GM18505 (cell line): ENCODE measurements at regions not wholly inside any gene's neighbourhood (a gene's known extent, or its start where the extent isn't known, plus 50 kb on each side); places are given as distances from the start of the nearest gene placed in this dataset.

ENCODE experiments used
- ATAC-seq: cut with Tn5 transposase; IDR thresholded peaks from one replicate; pipeline ENCODE4 v1.9.1; 2021; ENCODE audit not compliant: unreplicated experiment
- POLR2A ChIP-seq: IDR thresholded peaks from 4 replicates; pipeline ENCODE4 v1.6.1; 2011; ENCODE audit warnings: borderline replicate concordance; ENCODE audit not compliant: insufficient read depth, insufficient read length; ENCODE audit errors: extremely low read depth

- no peak for TF ChIP-seq POLR2A
- ATAC-seq, result no peak
Measured at GRCh38 chr15:60118146-60118545, 114.0 kb downstream of the FOXB1 start.

- no peak for ATAC-seq
- TF ChIP-seq POLR2A, result no peak
Measured at GRCh38 chr15:60118626-60119025, 114.5 kb downstream of the FOXB1 start.

- TF ChIP-seq POLR2A, result no peak
- ATAC-seq, result no peak
Measured at GRCh38 chr15:60119101-60119500, 115.0 kb downstream of the FOXB1 start.

GRCh38 chr15:60120100-60120499 lies 116.0 kb downstream of the FOXB1 start:
- TF ChIP-seq POLR2A, result no peak
- ATAC-seq, result no peak

- no peak for ATAC-seq
- no peak for TF ChIP-seq POLR2A
Measured at GRCh38 chr15:60121845-60122244, 117.7 kb downstream of the FOXB1 start.

GRCh38 chr15:60122691-60123090 lies 118.6 kb downstream of the FOXB1 start:
- no peak for ATAC-seq
- no peak for TF ChIP-seq POLR2A

GRCh38 chr15:60124460-60125070 lies 120.5 kb downstream of the FOXB1 start:
- no peak for ATAC-seq

GRCh38 chr15:60125334-60125733 lies 121.2 kb downstream of the FOXB1 start:
- TF ChIP-seq POLR2A, result no peak

More at GRCh38 chr15:60124460-60125070, 120.5 kb downstream of the FOXB1 start:
- no peak for TF ChIP-seq POLR2A

GRCh38 chr15:60126200-60126599 lies 122.1 kb downstream of the FOXB1 start:
- no peak for TF ChIP-seq POLR2A
- ATAC-seq, result no peak

More at GRCh38 chr15:60125334-60125733, 121.2 kb downstream of the FOXB1 start:
- ATAC-seq, result no peak

GRCh38 chr15:60126661-60127060 lies 122.5 kb downstream of the FOXB1 start:
- TF ChIP-seq POLR2A, result no peak

GRCh38 chr15:60128000-60128376 lies 123.9 kb downstream of the FOXB1 start:
- ATAC-seq, result no peak
- TF ChIP-seq POLR2A, result no peak

More at GRCh38 chr15:60126661-60127060, 122.5 kb downstream of the FOXB1 start:
- no peak for ATAC-seq

- ATAC-seq, result no peak
- TF ChIP-seq POLR2A, result no peak
Measured at GRCh38 chr15:60128710-60129109, 124.6 kb downstream of the FOXB1 start.

- no peak for TF ChIP-seq POLR2A
- no peak for ATAC-seq
Measured at GRCh38 chr15:60130398-60130797, 126.3 kb downstream of the FOXB1 start.

- ATAC-seq, result no peak
- no peak for TF ChIP-seq POLR2A
Measured at GRCh38 chr15:60130821-60131220, 126.7 kb downstream of the FOXB1 start.

GRCh38 chr15:60134609-60135008 lies 130.5 kb downstream of the FOXB1 start:
- ATAC-seq, result no peak

More at GRCh38 chr15:60134609-60135008, 130.5 kb downstream of the FOXB1 start:
- TF ChIP-seq POLR2A, result no peak
